CD4-positive, alpha-beta T cell treated with Interleukin-4 for 4 hours (primary cell): ENCODE measurements at regions not wholly inside any gene's neighbourhood (a gene's known extent, or its start where the extent isn't known, plus 50 kb on each side); places are given as distances from the start of the nearest gene placed in this dataset.

Source experiments
- DNase-seq: peaks from one replicate; pipeline ENCODE4 v3.0.0-alpha.2; 2020

DNA sequence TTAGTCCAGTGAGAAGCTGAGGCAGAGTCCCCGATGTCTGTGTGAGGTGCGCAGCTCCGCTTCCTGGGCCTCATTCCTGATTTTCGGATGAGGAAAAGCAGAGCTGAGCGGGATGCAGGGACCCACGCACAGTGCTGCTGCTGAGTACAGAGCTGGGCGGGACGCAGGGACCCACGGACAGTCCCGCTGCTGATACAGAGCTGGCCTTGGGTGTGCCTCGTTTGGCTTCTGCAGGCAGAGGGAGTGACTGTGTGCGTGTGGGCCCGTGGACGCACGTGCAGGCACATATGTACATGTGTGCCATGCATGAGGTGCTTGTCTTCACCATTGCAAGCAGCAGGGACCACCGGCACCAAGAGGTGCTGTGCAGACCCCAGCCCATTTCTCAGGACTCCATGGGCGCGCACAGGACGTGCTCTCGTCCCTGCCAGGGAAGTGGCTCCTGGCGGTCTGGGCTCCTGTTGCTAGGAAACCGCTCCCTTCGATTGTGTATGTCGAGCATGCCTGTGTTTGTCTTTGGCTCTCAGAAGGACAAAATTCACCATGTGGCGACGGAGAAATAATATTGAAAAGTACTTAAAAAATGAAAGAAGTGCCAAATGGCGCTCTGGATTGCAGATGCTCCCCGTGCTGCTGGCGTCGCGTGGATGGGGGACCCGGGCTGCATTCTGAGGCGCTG lies 303.8 kb upstream of the MKI67 start:
- DNase-seq = no peak

DNA sequence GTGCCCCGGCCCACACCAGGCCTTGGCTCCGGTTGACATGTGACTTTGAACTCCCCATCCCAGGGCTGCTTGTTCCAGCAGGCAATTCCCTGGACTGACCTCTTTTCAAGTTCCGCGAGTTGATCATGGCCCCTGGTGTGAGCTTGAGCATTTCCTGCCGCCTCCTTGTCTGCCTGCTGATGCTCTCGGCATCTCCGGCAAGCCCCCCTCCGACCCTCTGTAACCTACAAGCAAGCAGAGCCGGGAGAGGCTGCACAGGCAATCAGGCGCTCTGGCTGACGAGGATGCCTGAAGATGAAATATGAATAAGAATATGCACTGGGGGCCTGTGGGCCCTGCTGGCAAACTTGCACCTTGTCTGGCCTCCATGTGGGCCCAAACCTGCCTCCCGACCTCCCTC lies 304.9 kb upstream of the MKI67 start:
- no peak for DNase-seq

DNA sequence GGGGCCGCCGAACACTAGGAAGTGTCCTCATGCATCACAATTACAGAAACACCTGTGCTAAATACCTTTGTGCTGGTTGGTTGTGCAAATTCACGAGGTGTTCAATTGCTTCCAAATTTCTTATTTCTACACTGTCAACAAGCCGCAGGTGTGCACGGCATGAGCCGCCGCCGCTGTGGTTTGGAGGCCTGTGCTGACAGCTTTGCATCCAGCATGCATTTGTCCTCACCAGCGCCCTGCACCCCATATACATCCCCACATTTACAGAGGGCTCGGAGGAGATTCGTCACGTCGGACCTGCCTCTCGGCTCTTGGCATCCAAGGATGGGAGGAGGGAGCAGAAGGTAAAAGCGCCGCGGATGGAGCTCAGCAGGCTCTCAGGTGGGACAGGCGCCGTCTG lies 305.3 kb upstream of the MKI67 start:
- DNase-seq = no peak

DNA sequence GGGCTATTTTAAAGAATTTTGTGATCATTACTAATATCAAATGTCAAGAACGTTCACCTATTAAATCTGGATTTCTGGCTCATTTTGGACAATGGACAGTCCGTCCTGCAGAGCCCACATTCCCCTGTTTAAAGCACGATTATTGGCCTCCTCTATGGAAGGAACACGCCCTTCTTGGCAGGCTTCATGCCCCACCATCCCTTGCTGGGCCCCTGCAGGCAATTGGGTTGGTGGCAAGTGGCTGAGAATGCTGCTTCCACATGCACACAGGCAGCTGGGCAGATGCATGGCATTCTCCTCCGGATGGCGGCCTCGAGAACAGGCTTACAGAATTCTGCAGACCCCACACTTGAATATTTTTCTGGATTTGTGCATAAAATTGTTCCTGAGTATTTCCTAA lies 305.8 kb upstream of the MKI67 start:
- no peak for DNase-seq

DNA sequence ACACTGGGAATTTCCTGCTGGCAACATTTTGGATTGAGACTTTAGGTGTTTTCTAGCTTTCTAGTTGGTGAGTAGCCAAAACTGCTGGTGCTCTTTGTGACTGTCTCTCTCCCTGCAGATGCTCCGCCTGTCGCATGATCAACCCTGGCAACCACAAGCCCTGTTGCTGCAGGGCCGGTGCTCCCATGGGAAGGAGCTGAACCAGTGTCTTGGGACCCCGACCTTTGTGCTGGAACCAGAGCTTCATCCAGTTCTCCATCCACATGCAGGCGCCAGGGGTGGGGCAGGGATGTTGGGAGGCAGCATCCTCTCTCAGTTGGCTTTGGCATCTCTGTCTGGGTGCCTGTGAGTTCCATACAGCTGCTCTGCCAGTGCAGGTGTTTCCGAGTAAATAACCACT lies 306.2 kb upstream of the MKI67 start:
- no peak for DNase-seq

DNA sequence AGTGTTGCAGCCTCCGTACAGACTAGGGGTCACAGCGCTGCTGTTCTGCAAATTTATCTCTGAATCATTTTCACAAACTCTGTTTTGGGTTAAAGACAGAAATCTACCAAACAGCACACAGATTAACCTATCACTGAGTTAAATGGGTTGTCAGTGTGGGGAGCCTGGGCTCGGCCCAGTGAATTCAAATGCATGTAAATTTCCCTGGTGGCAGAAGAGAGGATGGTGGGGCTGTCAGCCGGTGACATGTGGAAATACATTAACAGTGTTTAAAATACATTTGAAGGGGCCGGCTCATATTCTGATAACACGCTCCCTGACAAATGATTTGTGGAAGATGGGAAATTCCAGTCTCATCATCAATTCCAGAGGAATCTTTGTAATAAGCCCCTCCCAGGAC lies 309.6 kb upstream of the MKI67 start:
- DNase-seq = no peak

DNA sequence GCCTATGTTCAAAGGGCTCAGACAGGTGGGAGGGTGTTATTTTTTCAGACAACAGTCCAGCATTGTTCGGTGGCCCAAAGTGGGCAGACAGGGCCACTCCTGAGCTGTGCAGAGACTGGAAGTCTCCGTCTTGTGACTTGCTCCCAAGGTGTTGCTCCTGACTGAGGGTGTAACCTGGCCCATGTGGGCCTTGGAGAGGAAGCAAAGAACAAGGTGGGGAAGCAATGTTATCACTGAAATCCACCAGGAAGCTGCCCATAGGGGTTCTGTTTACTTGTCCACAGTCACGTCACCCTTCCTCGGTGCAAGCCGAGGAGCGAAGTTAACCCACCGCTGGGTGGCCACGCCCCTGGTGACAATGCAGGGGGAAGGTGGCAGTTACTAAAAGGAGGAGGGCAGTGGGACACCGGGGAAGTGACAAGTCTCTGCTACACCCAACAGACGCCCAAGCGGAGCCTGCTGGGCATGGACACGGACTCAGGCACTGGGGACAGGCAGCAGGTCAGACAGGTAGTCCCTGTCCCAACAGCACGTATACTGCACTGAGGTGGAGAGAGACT lies 311.6 kb upstream of the MKI67 start:
- DNase-seq = no peak

DNA sequence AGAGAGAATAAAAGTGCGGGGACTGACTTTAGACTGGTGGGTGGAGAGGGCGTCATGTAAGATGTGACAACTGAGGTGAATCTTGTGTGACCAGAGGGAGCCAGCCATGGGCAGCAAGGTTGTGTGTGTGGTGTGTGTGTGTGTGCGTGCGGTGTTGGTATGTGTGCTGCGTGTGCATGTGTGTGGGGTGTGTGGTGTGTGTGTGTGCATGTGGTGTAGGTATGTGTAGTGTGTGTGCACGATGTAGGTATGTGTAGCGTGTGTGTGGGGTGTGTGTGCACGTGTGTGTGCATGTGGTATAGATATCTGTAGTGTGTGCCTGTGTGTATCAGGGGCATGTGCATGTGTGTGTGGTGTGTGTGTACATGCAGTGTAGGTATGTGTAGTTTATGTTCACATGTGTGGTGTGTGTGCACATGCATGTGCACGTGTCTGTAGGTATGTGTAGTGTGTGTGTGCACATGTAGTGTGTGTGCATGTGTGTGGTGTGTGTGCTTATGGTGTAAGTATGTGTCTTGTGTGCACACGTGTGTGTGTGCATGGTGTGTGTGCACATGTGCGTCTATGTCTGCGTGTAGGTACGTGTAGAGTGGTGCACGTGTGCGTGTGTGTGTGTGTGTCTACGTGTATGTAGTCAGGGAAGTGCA lies 312.3 kb upstream of the MKI67 start:
- DNase-seq = no peak

DNA sequence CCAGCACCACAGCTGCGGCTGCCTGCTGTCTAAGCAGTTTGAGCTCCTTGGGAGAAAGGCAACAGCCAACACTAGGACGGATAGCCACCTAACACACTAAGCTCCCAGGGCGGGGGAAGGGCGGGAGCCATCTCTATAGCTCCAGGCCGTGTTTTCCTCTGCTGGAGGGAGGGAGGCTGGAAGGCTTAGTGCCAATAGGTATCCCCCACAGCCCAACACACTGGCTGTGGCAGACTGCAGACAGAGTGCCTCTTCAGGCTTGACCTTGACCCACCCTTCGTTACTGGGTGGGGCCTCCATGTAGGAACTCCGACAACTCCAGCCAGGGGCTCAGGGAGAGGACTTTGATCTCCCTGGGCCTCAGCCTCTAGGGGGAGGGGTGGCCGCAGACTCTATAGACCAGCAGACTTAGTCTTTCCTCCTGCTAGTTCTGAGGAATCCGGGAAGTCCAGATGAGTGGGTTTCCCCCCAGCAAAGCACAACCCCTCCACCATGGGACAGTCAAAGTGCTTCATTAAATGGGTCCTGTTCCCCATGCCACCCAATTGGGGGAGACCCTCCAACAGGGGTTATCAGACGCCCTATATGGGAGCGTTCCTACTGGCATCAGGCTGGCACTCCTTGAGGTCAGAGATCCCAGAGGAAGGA lies 314.4 kb upstream of the MKI67 start:
- no peak for DNase-seq

DNA sequence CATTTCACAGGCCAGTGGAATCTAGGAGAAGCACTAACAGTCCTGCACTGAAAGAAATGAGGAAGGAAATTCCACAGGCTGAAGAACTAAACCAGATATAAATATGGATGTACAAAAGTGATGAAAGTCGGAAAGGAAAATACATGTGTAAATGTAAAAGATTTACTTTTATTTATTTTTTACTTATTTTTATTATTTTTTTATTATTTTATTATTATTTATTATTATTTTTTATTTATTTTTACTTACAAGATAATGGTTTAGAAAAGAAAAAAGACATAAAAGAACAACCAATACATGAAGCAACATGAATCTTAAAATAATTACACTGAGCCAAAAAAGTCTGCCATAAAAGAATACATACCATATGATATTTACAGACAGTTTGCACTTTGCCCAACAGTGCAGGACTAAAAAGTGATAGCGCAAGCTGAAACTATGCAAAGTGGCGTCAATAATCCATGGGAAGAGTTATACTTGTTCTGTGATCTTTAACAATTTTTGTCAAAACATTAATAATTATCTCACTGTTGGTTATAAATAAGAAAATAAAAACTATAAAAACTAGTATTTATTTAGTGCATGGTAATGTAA lies 317.8 kb upstream of the MKI67 start:
- DNase-seq = no peak

DNA sequence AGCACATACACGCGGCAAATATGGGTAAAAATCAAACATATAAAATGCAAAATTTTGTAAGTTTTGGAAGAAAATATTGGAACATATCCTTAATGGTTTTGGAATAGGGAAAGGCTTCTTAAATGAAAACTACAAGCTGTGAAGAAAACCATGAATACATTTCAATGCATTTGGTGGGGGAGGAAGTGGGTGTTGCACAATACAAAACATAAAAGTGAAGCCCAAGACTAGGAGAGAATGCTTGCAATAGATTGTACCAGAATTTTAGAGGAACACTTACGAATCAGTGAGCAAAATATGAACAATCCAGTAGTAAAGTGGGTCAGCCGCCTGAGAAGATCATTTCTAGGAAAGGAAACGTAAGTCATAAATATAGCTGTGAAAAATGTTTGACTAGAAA lies 322.6 kb upstream of the MKI67 start:
- DNase-seq = no peak

DNA sequence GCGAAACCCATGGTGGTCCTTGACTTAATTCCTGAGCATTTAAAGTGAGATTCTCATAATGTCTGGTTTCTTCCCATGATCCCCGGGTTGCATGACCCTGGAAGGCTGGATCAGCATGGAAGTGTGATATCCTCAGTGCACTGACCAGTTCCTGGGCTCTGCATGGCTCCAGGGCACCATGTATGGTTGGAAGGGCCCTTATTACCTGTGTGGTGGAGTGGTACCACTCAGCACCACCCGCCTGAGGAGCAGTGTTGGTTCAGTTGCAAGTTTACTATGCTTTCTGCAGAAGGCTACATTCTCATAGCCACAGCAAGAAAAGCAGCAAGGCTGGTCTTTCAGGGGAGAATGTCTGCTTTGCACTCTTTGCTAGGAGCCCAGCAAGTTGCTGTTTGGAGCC lies 325.7 kb upstream of the MKI67 start:
- no peak for DNase-seq

DNA sequence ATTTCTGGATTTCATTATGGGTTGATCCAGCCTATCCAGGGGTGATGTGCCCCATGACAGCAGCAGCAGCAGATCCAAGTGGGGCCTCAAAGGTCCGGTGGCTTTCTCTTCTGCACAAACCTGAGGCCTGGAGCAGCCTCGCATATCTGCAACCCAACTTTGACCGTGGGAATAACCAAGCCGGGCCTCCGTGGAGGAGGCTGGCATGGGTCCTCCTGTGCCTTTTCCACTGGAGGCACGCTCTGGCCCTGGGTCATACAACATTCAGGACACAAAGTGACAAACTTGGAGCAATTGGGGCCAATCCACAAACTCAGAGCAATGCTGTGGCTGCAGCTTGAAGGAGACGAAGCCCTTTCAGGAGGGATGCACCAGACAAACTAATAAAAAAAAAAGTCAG lies 330.0 kb upstream of the MKI67 start:
- no peak for DNase-seq

DNA sequence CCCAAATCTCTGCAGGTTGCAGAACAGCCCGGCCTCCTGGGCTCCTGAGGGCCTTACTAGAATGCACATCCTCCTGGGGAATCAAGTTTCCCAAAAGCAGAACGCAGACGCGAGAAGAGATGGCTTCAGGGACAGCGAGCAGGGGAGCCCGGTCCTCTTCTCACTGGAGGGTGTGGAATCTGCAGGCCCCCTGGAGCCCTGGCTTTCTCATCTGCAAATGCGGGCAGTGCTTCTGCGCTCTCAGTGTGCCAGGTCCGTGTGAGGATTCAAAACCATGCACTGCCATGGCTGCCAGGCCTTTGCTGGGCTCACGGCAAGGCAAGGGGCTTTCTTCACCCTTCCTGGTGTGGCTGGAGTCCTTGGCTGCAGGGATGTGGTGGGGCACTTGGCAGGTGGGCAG lies 330.9 kb upstream of the MKI67 start:
- DNase-seq = no peak

DNA sequence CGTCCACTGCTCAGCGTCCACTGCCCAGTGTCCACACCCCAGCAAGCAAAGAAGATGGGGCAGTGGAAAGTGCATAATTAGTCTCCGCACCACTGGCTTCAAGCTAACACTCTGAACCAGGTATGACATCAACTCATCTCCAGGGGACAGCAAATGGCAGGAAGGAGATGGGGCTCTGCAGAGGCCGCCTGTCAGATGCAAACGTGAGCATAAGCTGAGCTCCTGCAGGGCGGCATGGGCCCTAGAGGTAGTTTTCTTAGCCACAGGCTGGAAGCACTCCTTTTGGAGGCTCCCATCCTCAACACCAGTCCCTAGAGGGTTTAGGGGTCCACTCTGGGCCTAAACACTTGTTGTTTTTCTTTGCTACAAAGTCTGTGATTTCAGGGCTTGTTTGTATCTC lies 335.8 kb upstream of the MKI67 start:
- no peak for DNase-seq

DNA sequence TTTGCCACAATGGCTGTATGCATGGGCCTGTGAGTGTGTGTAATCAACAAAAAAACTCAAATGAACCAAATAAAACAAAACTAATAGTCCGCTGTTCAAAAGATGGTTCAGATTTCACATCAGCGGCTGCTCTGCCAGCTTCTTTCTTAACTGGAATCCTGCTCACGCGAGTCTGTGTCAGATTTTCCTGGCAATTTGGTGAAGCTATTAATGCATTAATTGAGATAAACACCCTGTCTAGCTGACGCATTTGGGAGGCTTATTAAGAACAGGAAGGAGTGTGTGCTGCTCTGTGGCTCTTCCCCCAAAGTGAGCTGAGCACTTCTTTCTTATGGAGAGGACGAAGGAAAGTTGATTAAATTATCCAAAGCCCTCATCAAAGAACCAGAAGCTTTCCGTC lies 336.6 kb upstream of the MKI67 start:
- no peak for DNase-seq

DNA sequence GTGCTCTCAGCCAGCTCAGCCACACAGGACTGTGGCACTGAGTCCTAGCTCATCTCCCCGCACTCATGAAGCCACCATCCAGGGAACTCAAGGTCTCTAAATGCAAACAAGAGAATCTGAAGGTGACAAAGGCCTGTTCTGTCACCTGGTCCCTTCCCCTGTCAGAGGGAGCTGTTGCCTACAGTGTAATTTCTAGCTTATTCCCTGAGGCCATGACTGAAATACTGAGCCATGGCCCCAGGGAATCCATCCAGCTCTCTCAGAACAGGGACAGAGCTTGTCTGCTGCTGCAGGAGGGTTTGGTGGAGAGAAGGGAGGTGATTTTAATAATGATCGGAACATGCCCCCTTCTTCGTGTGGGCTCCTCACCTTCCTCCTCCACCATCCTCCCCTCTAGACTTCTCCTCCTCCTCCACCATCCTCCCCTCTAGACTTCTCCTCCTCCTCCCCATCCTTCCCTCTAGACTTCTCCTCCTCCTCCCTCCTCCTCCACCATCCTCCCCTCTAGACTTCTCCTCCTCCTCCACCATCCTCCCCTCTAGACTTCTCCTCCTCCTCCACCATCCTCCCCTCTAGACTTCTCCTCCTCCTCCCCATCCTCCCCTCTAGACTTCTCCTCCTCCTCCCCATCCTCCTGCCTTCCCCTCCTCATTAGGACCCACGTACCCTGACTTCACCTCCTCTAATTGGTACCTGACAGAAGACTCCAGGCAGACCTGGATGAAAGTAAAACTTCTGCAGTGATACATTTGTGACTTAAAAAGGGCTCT lies 338.0 kb upstream of the MKI67 start:
- no peak for DNase-seq

DNA sequence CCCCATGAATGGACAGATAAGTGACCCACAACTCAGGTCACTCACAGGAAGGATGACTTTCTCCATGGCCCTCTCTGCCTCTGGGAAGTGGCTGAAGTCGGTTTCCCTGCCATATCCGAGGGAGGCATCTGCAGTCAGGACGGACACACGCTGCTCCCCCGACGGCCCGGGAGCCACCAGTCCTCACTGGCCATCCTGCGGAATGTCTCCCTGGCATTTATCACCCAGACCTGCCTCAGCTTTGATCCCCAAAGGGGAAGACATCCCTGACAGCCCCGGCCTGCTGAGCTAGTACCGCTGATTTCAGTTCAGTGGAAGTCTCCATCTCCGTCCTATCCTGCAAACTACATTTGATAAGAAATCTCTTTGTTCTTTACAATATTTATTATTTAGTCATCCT lies 339.5 kb upstream of the MKI67 start:
- no peak for DNase-seq

DNA sequence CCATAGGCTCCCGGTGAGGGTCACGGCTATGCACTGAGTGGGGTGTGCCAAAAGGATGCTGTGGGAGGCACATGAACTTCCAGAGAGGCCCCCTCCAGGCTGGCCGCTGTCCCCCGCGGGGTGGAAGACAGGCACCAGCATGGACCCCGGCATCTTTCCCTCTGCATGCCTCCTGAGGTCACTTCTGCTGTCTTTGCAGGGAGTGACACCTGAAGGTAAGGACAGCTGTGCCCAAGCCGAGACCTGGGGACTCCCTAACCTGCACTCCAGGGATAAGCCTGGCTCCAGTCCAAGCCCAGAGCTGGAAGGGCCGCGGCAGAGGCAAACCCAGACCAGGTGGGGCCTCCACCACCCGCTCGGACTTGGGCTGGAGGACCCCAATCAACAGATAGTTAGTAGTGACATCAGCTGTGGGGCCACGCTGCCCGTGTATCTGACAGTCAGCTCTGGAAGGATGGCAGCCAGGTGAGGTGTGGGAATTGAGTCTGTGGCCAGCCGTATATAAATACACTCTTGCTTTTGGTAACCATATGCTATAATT lies 340.7 kb upstream of the MKI67 start:
- no peak for DNase-seq

DNA sequence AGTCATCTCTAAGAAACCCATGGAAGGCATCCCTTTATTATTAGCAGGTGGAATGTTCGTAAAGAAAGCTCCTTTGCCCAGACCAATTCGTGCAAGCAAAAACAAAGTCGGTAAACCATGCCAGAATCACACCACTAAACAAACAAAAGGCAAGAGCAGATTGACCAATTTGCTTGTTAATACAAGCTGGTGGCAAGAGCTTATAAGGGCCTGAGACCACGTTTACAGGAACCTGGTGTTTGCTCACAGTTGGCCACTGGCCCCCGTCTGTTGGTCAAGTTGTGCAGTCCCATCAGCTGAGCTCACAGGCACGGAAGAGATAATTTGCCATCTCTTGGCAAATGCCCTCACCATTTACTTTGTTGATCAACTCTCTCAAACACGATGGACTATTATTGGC lies 342.2 kb upstream of the MKI67 start:
- no peak for DNase-seq

DNA sequence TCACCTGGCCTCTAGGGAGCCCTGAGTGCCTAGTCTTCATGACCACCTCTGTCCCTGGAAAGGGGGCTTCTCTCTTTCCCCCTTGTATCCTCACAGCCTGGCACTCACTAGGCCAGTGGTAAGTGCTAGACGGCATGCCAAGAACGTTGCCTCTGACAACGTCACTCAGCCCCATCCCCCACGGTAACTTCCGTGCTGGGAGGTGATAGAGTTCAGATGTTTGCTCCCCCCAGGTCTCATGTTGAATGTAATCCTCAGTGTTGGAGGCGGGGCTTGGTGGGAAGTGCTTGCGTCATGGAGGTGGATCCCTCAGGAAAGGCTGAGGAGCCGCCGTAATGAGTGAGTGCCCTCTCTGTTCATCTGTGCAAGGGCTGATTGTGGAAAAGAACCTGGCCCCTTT lies 343.3 kb upstream of the MKI67 start:
- DNase-seq = no peak

DNA sequence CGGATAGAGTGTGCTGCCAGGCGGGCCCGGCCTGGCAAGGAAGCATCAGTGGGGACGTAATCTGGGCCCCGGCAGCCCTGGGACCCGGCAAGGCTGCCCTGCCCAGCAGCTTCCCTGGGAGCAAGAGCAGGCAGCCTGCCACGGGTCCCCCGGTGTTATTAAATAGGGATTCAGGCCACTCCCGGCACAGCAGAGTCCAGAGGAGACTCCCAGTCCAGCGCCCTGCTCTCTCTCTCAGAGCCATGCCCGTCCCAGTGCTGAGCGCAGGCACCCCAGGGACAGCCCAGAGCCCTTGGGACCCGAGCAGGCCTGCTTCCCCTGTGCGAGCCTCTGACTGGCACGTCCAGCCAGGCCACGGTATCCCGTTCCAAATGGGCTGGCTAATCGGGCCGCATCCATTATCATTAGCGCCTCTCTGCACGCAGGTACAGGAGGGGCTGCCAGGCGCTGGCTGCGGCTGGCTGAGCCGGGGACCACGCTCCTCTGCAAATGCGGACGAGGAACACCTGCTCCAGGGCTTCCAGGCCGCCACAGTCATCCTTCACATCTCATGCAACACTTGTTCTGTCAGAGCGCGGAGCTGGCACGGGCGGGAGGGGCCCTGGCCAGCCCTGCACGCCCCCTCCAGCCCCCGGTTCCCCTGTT lies 344.2 kb upstream of the MKI67 start:
- no peak for DNase-seq
